Caco-2 (cell line): ENCODE measurements at regions not wholly inside any gene's neighbourhood (a gene's known extent, or its start where the extent isn't known, plus 50 kb on each side); places are given as distances from the start of the nearest gene placed in this dataset.

Source experiments
- BruUV-seq: library from RNA; stranded (reverse); fragments of 400-500 nt; replicated peaks from 2 replicates; lab custom pipeline; 2021; lab: Mats Ljungman, UMichigan
- CTCF ChIA-PET: fragments of 300-600 bp; sonication (Branson Sonifier 250); formaldehyde crosslinking; loops from one replicate; lab custom pipeline; 2022; ENCODE audit warnings: antibody characterized with exemption; lab: Charles Lee
- POLR2A ChIA-PET: fragments of 300-600 bp; sonication (Branson Sonifier 250); formaldehyde crosslinking; loops from one replicate; lab custom pipeline; 2022; ENCODE audit warnings: antibody characterized with exemption; lab: Charles Lee
- DNase-seq, 2 experiments: peaks; one replicate each; pipeline versions ENCODE4 v3.0.0 to v3.0.0-alpha.2; 2020 to 2022
- H3K27me3 ChIP-seq: replicated peaks from 2 replicates; pipeline ENCODE4 v1.6.0; 2011; ENCODE audit warnings: low read length; ENCODE audit not compliant: control insufficient read depth, insufficient read depth
- H3K36me3 ChIP-seq: 2 replicates; pipeline ENCODE4 v1.5.1; 2011; ENCODE audit warnings: low read length; ENCODE audit not compliant: control insufficient read depth, insufficient read depth
- H3K4me1 ChIP-seq: fragments of 250-450 bp; sonication (Bioruptor Pico); 2 replicates; pipeline ENCODE4 v1.5.1; 2020; ENCODE audit warnings: mild to moderate bottlenecking
- H3K4me3 ChIP-seq: 2 replicates; pipeline ENCODE4 v1.5.1; 2011; ENCODE audit warnings: low read depth, mild to moderate bottlenecking, control low read depth, low read length
- H3K9me3 ChIP-seq: fragments of 250-450 bp; sonication (Bioruptor Pico); 2 replicates; pipeline ENCODE4 v1.5.1; 2020; ENCODE audit warnings: mild to moderate bottlenecking, moderate library complexity
- H3K27ac Mint-ChIP-seq: one replicate; pipeline ENCODE4 v1.8.0; 2022; ENCODE audit warnings: mixed read lengths; ENCODE audit not compliant: unreplicated experiment
- H3K27me3 Mint-ChIP-seq: one replicate; pipeline ENCODE4 v1.8.0; 2022; ENCODE audit warnings: mixed read lengths; ENCODE audit not compliant: insufficient read depth, unreplicated experiment
- H3K36me3 Mint-ChIP-seq: one replicate; pipeline ENCODE4 v1.8.0; 2022; ENCODE audit warnings: mild to moderate bottlenecking, mixed read lengths; ENCODE audit not compliant: insufficient read depth, unreplicated experiment
- H3K4me1 Mint-ChIP-seq: one replicate; pipeline ENCODE4 v1.8.0; 2022; ENCODE audit warnings: low read depth, mixed read lengths; ENCODE audit not compliant: unreplicated experiment
- H3K4me3 Mint-ChIP-seq: one replicate; pipeline ENCODE4 v1.8.0; 2022; ENCODE audit warnings: mild to moderate bottlenecking, moderate library complexity, mixed read lengths; ENCODE audit not compliant: unreplicated experiment
- H3K9me3 Mint-ChIP-seq: one replicate; pipeline ENCODE4 v1.8.0; 2022; ENCODE audit warnings: mixed read lengths; ENCODE audit not compliant: unreplicated experiment
- intact Hi-C: fragments of 100-400 bp; cut with micrococcal nuclease; formaldehyde crosslinking; loops from one replicate; pipeline ENCODE4 v1.10.0; 2022; ENCODE audit not compliant: unreplicated experiment
- TF ChIP-seq, protein P1 (sequence below), 2 experiments: fragments of 200-600 bp in 1 of 2; IDR thresholded peaks; 1 replicate in 1 of 2; 2 replicates in 1 of 2; pipeline versions ENCODE4 v1.5.1 to v1.8.0; 2011 to 2022; ENCODE audit warnings: antibody characterized with exemption in 1 of 2, control low read depth in 1 of 2, inconsistent platforms in 1 of 2, low read depth in 1 of 2, low read length in 1 of 2, mild to moderate bottlenecking in 1 of 2, moderate library complexity in 1 of 2; ENCODE audit not compliant: insufficient read depth in 1 of 2, severe bottlenecking in 1 of 2, unreplicated experiment in 1 of 2

DNA sequence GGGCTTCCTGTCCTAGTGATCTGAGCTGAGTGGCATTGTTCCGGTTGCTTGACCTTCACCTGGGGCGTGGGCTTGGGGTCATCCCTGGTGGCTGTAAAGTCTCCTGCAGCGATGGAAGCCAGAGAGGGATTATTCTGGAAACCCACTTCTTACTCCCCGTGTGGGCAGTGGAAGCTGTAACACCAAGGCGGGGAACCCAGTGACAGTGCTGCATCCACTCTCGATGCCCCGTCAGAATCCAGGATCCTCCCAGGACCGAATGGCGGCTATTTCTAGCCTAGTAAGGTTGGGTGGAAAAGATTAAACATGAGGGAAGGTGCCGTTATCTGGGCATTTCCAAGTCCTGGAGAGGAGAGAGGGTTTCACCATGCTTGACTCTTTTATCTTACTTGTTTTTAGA lies 280.6 kb downstream of the ZNF536 start:
- intact Hi-C loops, result no loop called here
- no TSS peak for BruUV-seq

GRCh38 chr19:30651691-30652090 lies 279.5 kb downstream of the ZNF536 start:
- no peaks in the 10 kb centered on the region; the same call in 1 of the 2 replicates for H3K27me3 ChIP-seq
- no peak overlapping the region for H3K4me3 Mint-ChIP-seq
- no peaks in the 10 kb centered on the region for H3K9me3 Mint-ChIP-seq
- no peaks in the 10 kb centered on the region for H3K4me1 ChIP-seq
- no peaks in the 10 kb centered on the region for H3K4me1 Mint-ChIP-seq
- peaks cover 31% of the 10 kb centered on the region for H3K27me3 Mint-ChIP-seq
- TF ChIP-seq, protein P1, sequence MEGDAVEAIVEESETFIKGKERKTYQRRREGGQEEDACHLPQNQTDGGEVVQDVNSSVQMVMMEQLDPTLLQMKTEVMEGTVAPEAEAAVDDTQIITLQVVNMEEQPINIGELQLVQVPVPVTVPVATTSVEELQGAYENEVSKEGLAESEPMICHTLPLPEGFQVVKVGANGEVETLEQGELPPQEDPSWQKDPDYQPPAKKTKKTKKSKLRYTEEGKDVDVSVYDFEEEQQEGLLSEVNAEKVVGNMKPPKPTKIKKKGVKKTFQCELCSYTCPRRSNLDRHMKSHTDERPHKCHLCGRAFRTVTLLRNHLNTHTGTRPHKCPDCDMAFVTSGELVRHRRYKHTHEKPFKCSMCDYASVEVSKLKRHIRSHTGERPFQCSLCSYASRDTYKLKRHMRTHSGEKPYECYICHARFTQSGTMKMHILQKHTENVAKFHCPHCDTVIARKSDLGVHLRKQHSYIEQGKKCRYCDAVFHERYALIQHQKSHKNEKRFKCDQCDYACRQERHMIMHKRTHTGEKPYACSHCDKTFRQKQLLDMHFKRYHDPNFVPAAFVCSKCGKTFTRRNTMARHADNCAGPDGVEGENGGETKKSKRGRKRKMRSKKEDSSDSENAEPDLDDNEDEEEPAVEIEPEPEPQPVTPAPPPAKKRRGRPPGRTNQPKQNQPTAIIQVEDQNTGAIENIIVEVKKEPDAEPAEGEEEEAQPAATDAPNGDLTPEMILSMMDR (IDR thresholded peaks at IDR 0.05; ENCODE audit: insufficient read depth in 1 of 2, low read depth in 1 of 2, low read length in 1 of 2, severe bottlenecking in 1 of 2, unreplicated experiment in 1 of 2), result no peak
- intact Hi-C loops, result loop anchor here (2.0 kb wide), 1 partner anchor 793 kb away; no protein-coding TSS in a partner anchor
- H3K9me3 ChIP-seq, result no peaks in the 10 kb centered on the region
- H3K27ac Mint-ChIP-seq, result no peak overlapping the region
- no peaks in the 10 kb centered on the region for H3K36me3 ChIP-seq
- H3K36me3 Mint-ChIP-seq, result no peaks in the 10 kb centered on the region
- ChIA-PET CTCF (no interaction called here), POLR2A (no interaction called here)
- H3K4me3 ChIP-seq, result no peak overlapping the region
- DNase-seq, result no peak
- BruUV-seq, result no TSS peak

More for the DNA sequence above, 280.6 kb downstream of the ZNF536 start:
- Mint-ChIP-seq H3K27ac (no peak overlapping the region), H3K27me3 (peaks cover 29% of the 10 kb centered on the region), H3K36me3 (no peaks in the 10 kb centered on the region), H3K9me3 (no peaks in the 10 kb centered on the region), H3K4me1 (no peaks in the 10 kb centered on the region), H3K4me3 (no peak overlapping the region)
- no peak for DNase-seq
- H3K9me3 ChIP-seq, result no peaks in the 10 kb centered on the region
- ChIA-PET CTCF (no interaction called here), POLR2A (no interaction called here)
- H3K36me3 ChIP-seq, result no peaks in the 10 kb centered on the region
- no peaks in the 10 kb centered on the region for H3K4me1 ChIP-seq
- TF ChIP-seq, protein P1 (IDR thresholded peaks at IDR 0.05; ENCODE audit: insufficient read depth in 1 of 2, low read depth in 1 of 2, low read length in 1 of 2, severe bottlenecking in 1 of 2, unreplicated experiment in 1 of 2), result no peak
- no peak overlapping the region for H3K4me3 ChIP-seq
- H3K27me3 ChIP-seq, result no peaks in the 10 kb centered on the region; the same call in 1 of the 2 replicates

GRCh38 chr19:30651066-30651465 lies 278.9 kb downstream of the ZNF536 start:
- ChIA-PET CTCF (no interaction called here), POLR2A (interaction anchor here (0.5 kb wide), 1 partner anchor 709 kb away, joined by 4 read pairs; the partner anchor contains the start of gene URI1)
- Mint-ChIP-seq H3K4me3 (no peak overlapping the region), H3K27ac (no peak overlapping the region), H3K36me3 (no peaks in the 10 kb centered on the region), H3K9me3 (no peaks in the 10 kb centered on the region), H3K27me3 (peaks cover 29% of the 10 kb centered on the region), H3K4me1 (no peaks in the 10 kb centered on the region)
- TF ChIP-seq, protein P1 (IDR thresholded peaks at IDR 0.05; ENCODE audit: insufficient read depth in 1 of 2, low read depth in 1 of 2, low read length in 1 of 2, severe bottlenecking in 1 of 2, unreplicated experiment in 1 of 2), result no peak
- Histone ChIP-seq H3K4me3 (no peak overlapping the region), H3K9me3 (no peaks in the 10 kb centered on the region), H3K4me1 (no peaks in the 10 kb centered on the region), H3K27me3 (no peaks in the 10 kb centered on the region; the same call in 1 of the 2 replicates), H3K36me3 (no peaks in the 10 kb centered on the region)
- no peak for DNase-seq
- BruUV-seq, result no TSS peak
- intact Hi-C loops, result loop anchor here (2.0 kb wide), 1 partner anchor 792 kb away; no protein-coding TSS in a partner anchor
